Astrocyte of the cerebellum (primary cell): ENCODE measurements at regions not wholly inside any gene's neighbourhood (a gene's known extent, or its start where the extent isn't known, plus 50 kb on each side); places are given as distances from the start of the nearest gene placed in this dataset.

ENCODE experiments used
- DNase-seq: peaks from one replicate; pipeline ENCODE4 v3.0.0-alpha.2; 2011; ENCODE audit warnings: low read depth
- H3K4me3 ChIP-seq: 2 replicates; pipeline ENCODE4 v1.5.1; 2011; ENCODE audit warnings: mild to moderate bottlenecking, low read depth, low read length, moderate library complexity
- in situ Hi-C: cut with HindIII; loops from 2 replicates; pipeline ENCODE4 v1.10.0; 2017; ENCODE audit warnings: low sequenced_read_pairs
- TF ChIP-seq, protein P1 (sequence below): IDR thresholded peaks from 2 replicates; pipeline ENCODE4 v1.5.1; 2012; ENCODE audit warnings: low read length, low read depth, moderate library complexity, mild to moderate bottlenecking; ENCODE audit errors: missing control alignments

DNA sequence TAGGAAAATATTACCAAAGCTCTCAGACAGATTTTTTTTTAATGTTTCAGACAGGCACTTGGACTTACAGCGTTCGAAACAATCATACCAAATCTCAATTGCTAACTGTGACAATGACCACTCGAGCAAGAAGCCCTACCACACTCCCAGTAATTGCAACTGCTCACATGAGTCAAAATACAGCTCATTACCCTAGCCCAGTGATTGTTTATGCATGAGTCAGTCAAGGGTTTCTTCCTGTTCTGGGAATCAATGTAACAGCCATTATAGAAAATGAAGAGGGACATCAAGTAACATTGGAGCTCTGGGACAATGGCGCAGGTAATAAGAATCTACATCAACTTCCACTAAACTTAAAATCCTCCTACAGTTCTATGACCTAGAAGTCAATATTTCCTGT, 56.1 kb upstream of the SH3GLB1 start:
- in situ Hi-C loops, result no loop called here
- TF ChIP-seq, protein P1, sequence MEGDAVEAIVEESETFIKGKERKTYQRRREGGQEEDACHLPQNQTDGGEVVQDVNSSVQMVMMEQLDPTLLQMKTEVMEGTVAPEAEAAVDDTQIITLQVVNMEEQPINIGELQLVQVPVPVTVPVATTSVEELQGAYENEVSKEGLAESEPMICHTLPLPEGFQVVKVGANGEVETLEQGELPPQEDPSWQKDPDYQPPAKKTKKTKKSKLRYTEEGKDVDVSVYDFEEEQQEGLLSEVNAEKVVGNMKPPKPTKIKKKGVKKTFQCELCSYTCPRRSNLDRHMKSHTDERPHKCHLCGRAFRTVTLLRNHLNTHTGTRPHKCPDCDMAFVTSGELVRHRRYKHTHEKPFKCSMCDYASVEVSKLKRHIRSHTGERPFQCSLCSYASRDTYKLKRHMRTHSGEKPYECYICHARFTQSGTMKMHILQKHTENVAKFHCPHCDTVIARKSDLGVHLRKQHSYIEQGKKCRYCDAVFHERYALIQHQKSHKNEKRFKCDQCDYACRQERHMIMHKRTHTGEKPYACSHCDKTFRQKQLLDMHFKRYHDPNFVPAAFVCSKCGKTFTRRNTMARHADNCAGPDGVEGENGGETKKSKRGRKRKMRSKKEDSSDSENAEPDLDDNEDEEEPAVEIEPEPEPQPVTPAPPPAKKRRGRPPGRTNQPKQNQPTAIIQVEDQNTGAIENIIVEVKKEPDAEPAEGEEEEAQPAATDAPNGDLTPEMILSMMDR, result no peak
- no peak overlapping the region for H3K4me3 ChIP-seq
- peak; percentile 29 for DNase-seq

DNA sequence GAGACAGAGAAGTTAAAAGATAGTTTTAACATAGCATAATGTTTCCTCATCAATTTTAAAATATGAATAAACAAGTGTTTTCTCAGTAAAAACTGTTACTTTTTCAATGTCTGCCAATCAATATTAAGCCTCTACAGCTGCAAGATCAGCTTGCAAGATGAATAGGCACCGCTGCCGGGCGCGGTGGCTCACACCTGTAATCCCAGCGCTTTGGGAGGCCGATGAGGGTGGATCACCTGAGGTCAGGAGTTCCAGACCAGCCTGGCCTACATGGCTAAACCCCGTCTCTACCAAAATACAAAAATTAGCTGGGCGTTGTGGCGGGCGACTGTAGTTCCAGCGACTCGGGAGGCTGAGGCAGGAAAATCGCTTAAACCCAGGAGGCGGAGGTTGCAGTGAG, 54.8 kb upstream of the SH3GLB1 start:
- TF ChIP-seq, protein P1, result no peak
- DNase-seq, result no peak
- in situ Hi-C loops, result no loop called here
- no peak overlapping the region for H3K4me3 ChIP-seq

- no peak for DNase-seq
- in situ Hi-C loops, result no loop called here
- TF ChIP-seq, protein P1, result no peak
Observed at GRCh38 chr1:86650065-86650464, 54.3 kb upstream of the SH3GLB1 start.

More at GRCh38 chr1:86650065-86650464, 54.3 kb upstream of the SH3GLB1 start:
- H3K4me3 ChIP-seq, result no peak overlapping the region
